ENCODE measurements at regions not wholly inside any gene's neighbourhood (a gene's known extent, or its start where the extent isn't known, plus 50 kb on each side); places are given as distances from the start of the nearest gene placed in this dataset.

DNA sequence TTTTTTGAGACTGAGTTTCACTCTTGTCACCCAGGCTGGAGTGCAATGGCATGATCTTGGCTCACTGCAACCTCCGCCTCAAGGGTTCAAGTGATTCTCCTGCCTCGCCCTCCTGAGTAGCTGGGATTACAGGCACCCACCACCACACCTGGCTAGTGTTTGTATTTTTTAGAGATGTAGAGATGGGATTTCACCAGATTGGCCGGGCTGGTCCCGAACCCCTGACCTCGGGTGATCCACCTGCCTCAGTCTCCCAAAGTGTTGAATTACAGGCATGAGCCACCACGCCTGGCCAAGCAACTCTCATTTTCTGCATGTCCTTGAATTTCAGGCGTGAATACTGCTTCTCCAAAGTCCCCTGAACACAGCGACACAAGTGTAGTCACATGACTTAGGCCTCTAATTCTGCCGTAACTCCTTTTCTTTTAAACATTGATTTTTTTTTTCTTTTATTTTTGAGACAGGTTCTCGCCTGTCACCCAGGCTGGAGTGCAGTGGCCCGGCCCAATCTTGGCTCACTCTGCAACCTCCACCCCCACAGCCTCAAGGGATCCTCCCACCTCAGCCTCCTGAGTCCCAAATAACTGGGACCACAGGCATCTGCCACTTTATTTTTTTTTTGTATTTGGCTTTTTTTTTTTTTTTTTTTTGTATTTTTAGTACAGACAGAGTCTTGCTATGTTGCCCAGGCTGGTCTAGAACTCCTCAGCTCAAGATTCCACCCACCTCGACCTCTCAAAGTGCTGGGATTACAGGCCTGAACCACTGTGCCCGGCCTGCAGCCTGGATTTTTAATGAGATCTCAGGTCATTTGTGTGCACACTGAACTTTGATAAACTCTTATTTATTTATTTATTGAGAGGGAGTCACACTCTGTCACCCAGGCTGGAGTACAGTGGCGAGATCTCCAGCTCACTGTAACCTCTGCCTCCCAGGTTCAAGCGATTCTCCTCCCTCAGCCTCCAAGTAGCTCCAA is 124.6 kb downstream of the KCNJ18 start:
- no peaks in the 10 kb centered on the region for H3K4me1 ChIP-seq (ENCODE audit: control insufficient read depth in 1 of 2, extremely low read depth in 1 of 2, insufficient read depth in 2 of 2, low read length in 2 of 2)

GRCh38 chr17:21817791-21818364 is 125.6 kb downstream of the KCNJ18 start:
- peaks cover 0 to 4% of the 10 kb centered on the region in 2 experiments for H3K27me3 ChIP-seq (replicated peaks in 1 of 2; ENCODE audit: control insufficient read depth in 2 of 2, extremely low read depth in 1 of 2, insufficient read depth in 2 of 2, low read length in 1 of 2)
- no peak for ATAC-seq (replicated peaks in 1 of 4)
- no peaks in the 10 kb centered on the region for H3K4me1 Mint-ChIP-seq
- no peak overlapping the region for H3K27ac ChIP-seq (ENCODE audit: low read length)
- H3K9me3 Mint-ChIP-seq, result peaks cover 5 to 16% (median 15%) of the 10 kb centered on the region in 3 donors
- H3K9me3 ChIP-seq, result peaks cover 2% of the 10 kb centered on the region
- no peaks in the 10 kb centered on the region for H3K36me3 ChIP-seq (ENCODE audit: control insufficient read depth in 2 of 2, extremely low read depth in 1 of 2, insufficient read depth in 1 of 2, low read length in 1 of 2)
- ChIA-PET CTCF (no interaction called here), POLR2A (no interaction called here)
- H3K4me1 ChIP-seq (ENCODE audit: control insufficient read depth in 1 of 2, extremely low read depth in 1 of 2, insufficient read depth in 2 of 2, low read length in 2 of 2), result no peaks in the 10 kb centered on the region
- no peaks in the 10 kb centered on the region for H3K27me3 Mint-ChIP-seq
- no peak for DNase-seq
- WGBS (ENCODE audit: insufficient coverage), result 84% methylated on average over 7 of the region's 7 CpGs
- H3K4me3 Mint-ChIP-seq, result no peak overlapping the region
- H3K4me3 ChIP-seq (ENCODE audit: control insufficient read depth in 1 of 2, extremely low read depth in 1 of 2, low read length in 1 of 2), result no peak overlapping the region
- no peaks in the 10 kb centered on the region for H3K36me3 Mint-ChIP-seq
- H3K27ac Mint-ChIP-seq, result no peak overlapping the region

More for the DNA sequence above, 124.6 kb downstream of the KCNJ18 start:
- CTCF ChIA-PET, result no interaction called here
- H3K27ac Mint-ChIP-seq, result no peak overlapping the region
- DNase-seq (no peak), ATAC-seq (replicated peaks in 1 of 4) (no peak)
- no peaks in the 10 kb centered on the region for H3K36me3 Mint-ChIP-seq
- H3K4me3 Mint-ChIP-seq, result no peak overlapping the region
- 71% methylated on average over 11 of the region's 15 CpGs for WGBS (ENCODE audit: insufficient coverage)
- H3K9me3 Mint-ChIP-seq, result peaks cover 5 to 16% (median 15%) of the 10 kb centered on the region in 3 donors
- no peaks in the 10 kb centered on the region for H3K27me3 Mint-ChIP-seq
- POLR2A ChIA-PET, result no interaction called here
- Histone ChIP-seq H3K27me3 (replicated peaks in 1 of 2; ENCODE audit: control insufficient read depth in 2 of 2, extremely low read depth in 1 of 2, insufficient read depth in 2 of 2, low read length in 1 of 2) (peaks cover 0 to 4% of the 10 kb centered on the region in 2 experiments), H3K9me3 (peaks cover 2% of the 10 kb centered on the region), H3K27ac (ENCODE audit: low read length) (no peak overlapping the region), H3K4me3 (ENCODE audit: control insufficient read depth in 1 of 2, extremely low read depth in 1 of 2, low read length in 1 of 2) (no peak overlapping the region), H3K36me3 (ENCODE audit: control insufficient read depth in 2 of 2, extremely low read depth in 1 of 2, insufficient read depth in 1 of 2, low read length in 1 of 2) (no peaks in the 10 kb centered on the region)
- no peaks in the 10 kb centered on the region for H3K4me1 Mint-ChIP-seq

- peaks cover 2% of the 10 kb centered on the region for H3K9me3 ChIP-seq
- peaks cover 0 to 2% (median 2%) of the 10 kb centered on the region in 3 donors for H3K9me3 Mint-ChIP-seq
- H3K36me3 ChIP-seq (ENCODE audit: control insufficient read depth in 2 of 2, extremely low read depth in 1 of 2, insufficient read depth in 1 of 2, low read length in 1 of 2), result no peaks in the 10 kb centered on the region
- ChIA-PET POLR2A (no interaction called here), CTCF (no interaction called here)
- DNase-seq (no peak), ATAC-seq (replicated peaks in 1 of 4) (no peak)
- no peak overlapping the region for H3K4me3 Mint-ChIP-seq
- no peaks in the 10 kb centered on the region for H3K4me1 ChIP-seq (ENCODE audit: control insufficient read depth in 1 of 2, extremely low read depth in 1 of 2, insufficient read depth in 2 of 2, low read length in 2 of 2)
- no peak overlapping the region for H3K27ac Mint-ChIP-seq
- H3K36me3 Mint-ChIP-seq, result no peaks in the 10 kb centered on the region
- no peak overlapping the region for H3K27ac ChIP-seq (ENCODE audit: low read length)
- no CpG with 5 or more reads among the region's 1 CpG for WGBS (ENCODE audit: insufficient coverage)
- H3K27me3 ChIP-seq (replicated peaks in 1 of 2; ENCODE audit: control insufficient read depth in 2 of 2, extremely low read depth in 1 of 2, insufficient read depth in 2 of 2, low read length in 1 of 2), result no peaks in the 10 kb centered on the region
- no peaks in the 10 kb centered on the region for H3K4me1 Mint-ChIP-seq
- no peak overlapping the region for H3K4me3 ChIP-seq (ENCODE audit: control insufficient read depth in 1 of 2, extremely low read depth in 1 of 2, low read length in 1 of 2)
- H3K27me3 Mint-ChIP-seq, result no peaks in the 10 kb centered on the region
Measured at GRCh38 chr17:21823090-21823489, 130.8 kb downstream of the KCNJ18 start.

GRCh38 chr17:21823643-21824042 is 131.3 kb downstream of the KCNJ18 start:
- Histone ChIP-seq H3K9me3 (peaks cover 2% of the 10 kb centered on the region), H3K36me3 (ENCODE audit: control insufficient read depth in 2 of 2, extremely low read depth in 1 of 2, insufficient read depth in 1 of 2, low read length in 1 of 2) (no peaks in the 10 kb centered on the region), H3K27ac (ENCODE audit: low read length) (no peak overlapping the region), H3K4me3 (ENCODE audit: control insufficient read depth in 1 of 2, extremely low read depth in 1 of 2, low read length in 1 of 2) (no peak overlapping the region), H3K27me3 (replicated peaks in 1 of 2; ENCODE audit: control insufficient read depth in 2 of 2, extremely low read depth in 1 of 2, insufficient read depth in 2 of 2, low read length in 1 of 2) (no peaks in the 10 kb centered on the region), H3K4me1 (ENCODE audit: control insufficient read depth in 1 of 2, extremely low read depth in 1 of 2, insufficient read depth in 2 of 2, low read length in 2 of 2) (no peaks in the 10 kb centered on the region)
- ChIA-PET CTCF (no interaction called here), POLR2A (no interaction called here)
- WGBS (ENCODE audit: insufficient coverage), result no CpG with 5 or more reads among the region's 4 CpGs
- DNase-seq (no peak), ATAC-seq (replicated peaks in 1 of 4) (no peak)
- H3K27me3 Mint-ChIP-seq, result no peaks in the 10 kb centered on the region
- H3K4me1 Mint-ChIP-seq, result no peaks in the 10 kb centered on the region
- peaks cover 0 to 1% (median 0%) of the 10 kb centered on the region in 3 donors for H3K9me3 Mint-ChIP-seq
- no peak overlapping the region for H3K4me3 Mint-ChIP-seq
- H3K36me3 Mint-ChIP-seq, result no peaks in the 10 kb centered on the region
- H3K27ac Mint-ChIP-seq, result no peak overlapping the region

- Histone ChIP-seq H3K9me3 (no peaks in the 10 kb centered on the region), H3K27ac (ENCODE audit: low read length) (no peak overlapping the region), H3K36me3 (ENCODE audit: control insufficient read depth in 2 of 2, extremely low read depth in 1 of 2, insufficient read depth in 1 of 2, low read length in 1 of 2) (no peaks in the 10 kb centered on the region), H3K27me3 (replicated peaks in 1 of 2; ENCODE audit: control insufficient read depth in 2 of 2, extremely low read depth in 1 of 2, insufficient read depth in 2 of 2, low read length in 1 of 2) (peaks cover 0 to 26% of the 10 kb centered on the region in 2 experiments), H3K4me1 (ENCODE audit: control insufficient read depth in 1 of 2, extremely low read depth in 1 of 2, insufficient read depth in 2 of 2, low read length in 2 of 2) (no peaks in the 10 kb centered on the region), H3K4me3 (ENCODE audit: control insufficient read depth in 1 of 2, extremely low read depth in 1 of 2, low read length in 1 of 2) (no peak overlapping the region)
- Mint-ChIP-seq H3K4me3 (no peak overlapping the region), H3K27ac (no peak overlapping the region), H3K27me3 (peaks cover 3 to 10% of the 10 kb centered on the region in 2 donors), H3K36me3 (no peaks in the 10 kb centered on the region), H3K4me1 (no peaks in the 10 kb centered on the region), H3K9me3 (peaks cover 7 to 17% (median 10%) of the 10 kb centered on the region in 3 donors)
- CTCF ChIA-PET, result no interaction called here
- 48% methylated on average over 42 of the region's 49 CpGs for WGBS (ENCODE audit: insufficient coverage)
- POLR2A ChIA-PET, result no interaction called here
- DNase-seq, result no peak
- no peak for ATAC-seq (replicated peaks in 1 of 4)
Measured at GRCh38 chr17:21841839-21842238, 149.5 kb downstream of the KCNJ18 start.

DNA sequence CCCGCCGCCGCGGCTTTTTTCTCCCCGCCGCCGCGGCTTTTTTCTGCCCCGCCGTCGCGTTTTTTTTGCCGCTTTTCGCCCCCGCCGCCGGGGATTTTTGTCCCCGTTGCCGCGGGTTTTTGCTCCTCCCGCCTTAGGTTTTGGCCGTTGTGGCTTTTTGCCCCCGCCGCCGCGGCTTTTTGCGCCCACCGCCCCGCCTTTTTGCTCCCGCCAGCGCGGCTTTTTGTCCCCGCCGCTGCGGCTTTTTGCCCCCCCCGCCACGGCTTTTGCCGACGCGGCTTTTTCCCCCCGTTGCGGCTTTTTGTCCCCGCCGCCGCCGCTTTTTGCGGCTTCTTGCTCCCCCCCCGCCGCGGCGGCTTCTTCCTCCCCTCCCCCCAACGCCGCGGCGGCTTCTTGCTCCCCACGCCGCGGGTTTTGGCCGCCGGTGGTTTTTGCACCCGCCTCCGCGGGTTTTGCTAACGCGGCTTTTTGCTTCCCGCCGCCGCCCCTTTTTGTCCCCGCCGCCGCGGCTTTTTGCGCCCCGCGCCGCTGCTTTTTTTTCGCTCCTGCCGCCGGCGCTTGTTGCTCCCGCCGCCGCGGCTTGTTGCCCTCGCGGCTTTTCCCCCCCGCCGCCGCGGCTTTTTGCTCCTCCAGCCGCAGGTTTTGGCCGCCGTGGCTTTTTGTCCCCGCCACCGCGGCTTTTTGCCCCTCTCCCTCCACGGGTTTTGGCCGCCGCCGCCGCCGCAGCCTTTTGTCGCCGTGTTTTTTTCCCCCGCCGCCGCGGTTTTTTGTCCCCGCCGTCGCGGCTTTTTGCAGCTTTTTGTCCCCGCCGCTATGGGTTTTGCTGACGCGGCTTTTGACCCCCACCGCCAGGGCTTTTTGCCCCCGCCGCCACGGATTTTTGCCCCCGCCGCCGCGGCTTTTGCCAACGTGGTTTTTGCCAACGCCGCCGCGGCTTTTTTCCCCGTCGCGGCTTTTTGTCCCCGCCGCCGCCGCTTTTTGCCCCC is 150.3 kb downstream of the KCNJ18 start:
- Histone ChIP-seq H3K27me3 (replicated peaks in 1 of 2; ENCODE audit: control insufficient read depth in 2 of 2, extremely low read depth in 1 of 2, insufficient read depth in 2 of 2, low read length in 1 of 2) (peaks cover 0 to 26% of the 10 kb centered on the region in 2 experiments), H3K9me3 (no peaks in the 10 kb centered on the region), H3K4me3 (ENCODE audit: control insufficient read depth in 1 of 2, extremely low read depth in 1 of 2, low read length in 1 of 2) (no peak overlapping the region), H3K4me1 (ENCODE audit: control insufficient read depth in 1 of 2, extremely low read depth in 1 of 2, insufficient read depth in 2 of 2, low read length in 2 of 2) (no peaks in the 10 kb centered on the region), H3K27ac (ENCODE audit: low read length) (no peak overlapping the region), H3K36me3 (ENCODE audit: control insufficient read depth in 2 of 2, extremely low read depth in 1 of 2, insufficient read depth in 1 of 2, low read length in 1 of 2) (no peaks in the 10 kb centered on the region)
- Mint-ChIP-seq H3K36me3 (no peaks in the 10 kb centered on the region), H3K4me1 (no peaks in the 10 kb centered on the region), H3K9me3 (peaks cover 7 to 17% (median 9%) of the 10 kb centered on the region in 3 donors), H3K27ac (no peak overlapping the region), H3K27me3 (peaks cover 3 to 10% of the 10 kb centered on the region in 2 donors), H3K4me3 (no peak overlapping the region)
- DNase-seq (no peak), ATAC-seq (replicated peaks in 1 of 4) (no peak)
- POLR2A ChIA-PET, result no interaction called here
- 46% methylated on average over 111 of the region's 136 CpGs for WGBS (ENCODE audit: insufficient coverage)
- CTCF ChIA-PET, result no interaction called here

Data from T-cell (primary cell).